ENCODE measurements at regions not wholly inside any gene's neighbourhood (a gene's known extent, or its start where the extent isn't known, plus 50 kb on each side); places are given as distances from the start of the nearest gene placed in this dataset.

- POLR2A ChIA-PET: no interaction called here
- no peak for ATAC-seq (ENCODE audit: low read depth)
These were observed 213.4 kb downstream of the PLK2 start for GRCh38 chr5:58246461-58246944.

DNA sequence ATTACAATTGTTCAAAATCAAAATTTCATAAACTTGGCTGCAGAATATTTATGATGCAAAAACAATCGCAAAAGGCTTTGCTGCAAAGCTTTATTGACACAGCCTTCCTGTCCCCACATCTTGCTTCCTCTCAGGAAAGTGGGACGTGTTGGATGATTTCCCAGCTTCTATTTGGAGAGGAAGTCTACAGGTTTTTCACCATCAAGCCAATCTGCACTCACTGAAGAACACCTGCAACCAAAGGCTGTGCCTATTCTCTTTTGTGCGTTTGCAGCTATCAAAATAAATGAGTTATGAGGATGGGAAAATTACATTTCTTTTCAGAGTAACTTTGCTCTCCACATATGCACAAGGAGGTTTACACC, 214.4 kb downstream of the PLK2 start:
- DNase-seq (no peak), ATAC-seq (ENCODE audit: low read depth) (no peak)
- no peaks in the 10 kb centered on the region for H3K36me3 Mint-ChIP-seq
- no peak overlapping the region for H3K27ac Mint-ChIP-seq
- no peaks in the 10 kb centered on the region for H3K9me3 Mint-ChIP-seq
- H3K4me1 Mint-ChIP-seq: no peaks in the 10 kb centered on the region
- POLR2A ChIA-PET: no interaction called here
- H3K27me3 Mint-ChIP-seq: no peaks in the 10 kb centered on the region
- no peak overlapping the region for H3K4me3 Mint-ChIP-seq

More at GRCh38 chr5:58246461-58246944, 213.4 kb downstream of the PLK2 start:
- Mint-ChIP-seq H3K4me1 (no peaks in the 10 kb centered on the region), H3K27ac (no peak overlapping the region), H3K27me3 (no peaks in the 10 kb centered on the region), H3K36me3 (no peaks in the 10 kb centered on the region), H3K4me3 (no peak overlapping the region), H3K9me3 (no peaks in the 10 kb centered on the region)
- no peak for DNase-seq

GRCh38 chr5:58244819-58245475, 214.9 kb downstream of the PLK2 start:
- Mint-ChIP-seq H3K27me3 (no peaks in the 10 kb centered on the region), H3K4me1 (no peaks in the 10 kb centered on the region), H3K27ac (no peak overlapping the region), H3K36me3 (no peaks in the 10 kb centered on the region), H3K9me3 (no peaks in the 10 kb centered on the region), H3K4me3 (no peak overlapping the region)
- POLR2A ChIA-PET: no interaction called here
- ATAC-seq (ENCODE audit: low read depth) (no peak), DNase-seq (no peak)

DNA sequence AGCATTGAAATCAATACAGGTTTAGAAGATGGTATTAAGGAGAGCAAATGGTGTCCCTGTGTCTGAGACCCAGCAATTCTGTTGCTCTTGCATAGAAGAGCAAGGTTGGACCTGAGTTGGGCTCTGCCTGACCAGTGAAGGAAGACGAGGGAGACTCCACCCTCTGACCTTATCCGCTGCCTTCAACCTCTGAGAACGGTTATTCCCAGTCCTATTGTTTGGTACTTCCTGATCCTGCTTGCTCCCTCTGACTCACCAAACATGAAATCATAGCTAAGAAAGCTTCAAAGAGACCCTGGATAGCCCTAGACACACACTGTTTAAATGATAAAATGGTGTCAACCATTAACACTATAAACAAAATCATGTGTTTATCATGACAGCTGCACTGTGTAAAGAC, 218.5 kb downstream of the PLK2 start:
- POLR2A ChIA-PET: no interaction called here
- no peak overlapping the region for H3K27ac Mint-ChIP-seq
- H3K9me3 Mint-ChIP-seq: no peaks in the 10 kb centered on the region
- H3K27me3 Mint-ChIP-seq: no peaks in the 10 kb centered on the region
- no peak overlapping the region for H3K4me3 Mint-ChIP-seq
- H3K4me1 Mint-ChIP-seq: no peaks in the 10 kb centered on the region
- H3K36me3 Mint-ChIP-seq: no peaks in the 10 kb centered on the region
- ATAC-seq (ENCODE audit: low read depth) (no peak), DNase-seq (no peak)

DNA sequence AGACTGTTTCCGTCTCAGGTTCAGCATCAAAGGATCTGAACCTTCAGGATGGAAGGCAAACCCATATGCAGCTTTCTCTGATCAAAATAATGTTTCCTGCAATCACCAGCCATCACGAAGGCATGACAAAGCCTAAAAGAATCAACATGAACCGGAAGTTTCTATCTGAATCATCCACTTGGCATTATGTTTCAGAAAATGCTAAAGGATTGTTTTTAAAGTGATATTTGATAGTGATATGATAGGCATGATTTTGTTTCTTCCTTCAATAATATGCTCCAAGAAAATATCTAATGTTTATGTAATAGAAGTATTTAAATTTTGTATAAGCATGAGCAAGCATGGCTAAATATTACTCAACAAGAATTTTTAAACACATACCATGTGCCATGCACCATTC, 219.6 kb downstream of the PLK2 start:
- Mint-ChIP-seq H3K4me1 (no peaks in the 10 kb centered on the region), H3K9me3 (no peaks in the 10 kb centered on the region), H3K27ac (no peak overlapping the region), H3K27me3 (no peaks in the 10 kb centered on the region), H3K36me3 (no peaks in the 10 kb centered on the region), H3K4me3 (no peak overlapping the region)
- DNase-seq (no peak), ATAC-seq (ENCODE audit: low read depth) (no peak)
- POLR2A ChIA-PET: no interaction called here

- ATAC-seq (ENCODE audit: low read depth): no peak
- no peaks in the 10 kb centered on the region for H3K27me3 Mint-ChIP-seq
- H3K9me3 Mint-ChIP-seq: no peaks in the 10 kb centered on the region
- no peak overlapping the region for H3K4me3 Mint-ChIP-seq
- POLR2A ChIA-PET: no interaction called here
- H3K4me1 Mint-ChIP-seq: no peaks in the 10 kb centered on the region
- no peak overlapping the region for H3K27ac Mint-ChIP-seq
- no peak for DNase-seq
- H3K36me3 Mint-ChIP-seq: no peaks in the 10 kb centered on the region
These were observed 220.2 kb downstream of the PLK2 start for GRCh38 chr5:58239731-58240130.

DNA sequence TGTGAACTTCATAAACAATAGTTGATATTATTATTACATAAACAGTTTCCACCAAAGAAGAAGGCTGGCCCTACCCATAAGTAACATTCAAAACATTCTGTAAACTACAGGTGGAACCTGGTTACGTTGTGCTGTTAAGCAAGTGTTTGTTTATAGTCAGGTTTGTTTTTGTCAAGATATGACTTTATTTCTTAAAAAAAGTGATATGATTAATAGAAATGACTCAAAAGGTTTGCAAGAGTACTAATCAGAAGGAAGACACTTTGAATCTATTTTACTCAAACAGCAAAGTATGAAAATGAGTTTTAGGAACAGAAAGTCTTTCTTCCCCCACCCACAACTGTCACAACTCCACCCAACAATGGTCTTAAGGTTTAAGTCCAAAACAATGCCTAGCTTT, 220.8 kb downstream of the PLK2 start:
- ATAC-seq (ENCODE audit: low read depth): no peak
- Mint-ChIP-seq H3K4me1 (no peaks in the 10 kb centered on the region), H3K27me3 (no peaks in the 10 kb centered on the region), H3K4me3 (no peak overlapping the region), H3K36me3 (no peaks in the 10 kb centered on the region), H3K9me3 (no peaks in the 10 kb centered on the region), H3K27ac (no peak overlapping the region)
- POLR2A ChIA-PET: no interaction called here
- no peak for DNase-seq

DNA sequence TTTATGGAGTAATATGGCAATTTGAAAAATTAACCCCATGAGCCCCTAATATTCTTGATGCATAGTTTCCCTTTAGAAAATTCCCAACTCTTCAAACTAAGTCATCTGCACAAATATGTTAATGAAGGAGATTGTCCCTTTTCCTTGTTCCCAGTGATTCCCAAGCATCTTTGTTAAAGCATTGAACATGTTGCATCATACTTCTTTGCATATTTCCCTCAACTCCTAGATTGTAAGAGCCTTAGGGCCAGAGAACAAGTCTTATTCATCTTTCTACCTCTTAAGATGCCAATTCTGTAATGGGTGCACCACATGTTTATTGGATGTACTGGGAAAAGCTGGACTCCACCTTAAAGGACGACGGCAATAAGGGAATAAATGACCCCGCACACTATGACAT, 223.4 kb downstream of the PLK2 start:
- DNase-seq: no peak
- no peak overlapping the region for H3K27ac Mint-ChIP-seq
- H3K9me3 Mint-ChIP-seq: no peaks in the 10 kb centered on the region
- H3K4me1 Mint-ChIP-seq: no peaks in the 10 kb centered on the region
- H3K27me3 Mint-ChIP-seq: no peaks in the 10 kb centered on the region
- ATAC-seq (ENCODE audit: low read depth): no peak
- no peak overlapping the region for H3K4me3 Mint-ChIP-seq
- POLR2A ChIA-PET: no interaction called here
- no peaks in the 10 kb centered on the region for H3K36me3 Mint-ChIP-seq

- no peaks in the 10 kb centered on the region for H3K27me3 Mint-ChIP-seq
- no peaks in the 10 kb centered on the region for H3K4me1 Mint-ChIP-seq
- POLR2A ChIA-PET: no interaction called here
- DNase-seq: no peak
- H3K27ac Mint-ChIP-seq: no peak overlapping the region
- no peak overlapping the region for H3K4me3 Mint-ChIP-seq
- no peaks in the 10 kb centered on the region for H3K36me3 Mint-ChIP-seq
- H3K9me3 Mint-ChIP-seq: no peaks in the 10 kb centered on the region
- ATAC-seq (ENCODE audit: low read depth): no peak
These were observed 224.6 kb downstream of the PLK2 start for GRCh38 chr5:58235299-58235698.

- H3K27me3 Mint-ChIP-seq: no peaks in the 10 kb centered on the region
- H3K4me1 Mint-ChIP-seq: no peaks in the 10 kb centered on the region
- DNase-seq (no peak), ATAC-seq (ENCODE audit: low read depth) (no peak)
- H3K27ac Mint-ChIP-seq: no peak overlapping the region
- H3K36me3 Mint-ChIP-seq: no peaks in the 10 kb centered on the region
- POLR2A ChIA-PET: no interaction called here
- no peaks in the 10 kb centered on the region for H3K9me3 Mint-ChIP-seq
- H3K4me3 Mint-ChIP-seq: no peak overlapping the region
These were observed 227.8 kb downstream of the PLK2 start for GRCh38 chr5:58232130-58232529.

DNA sequence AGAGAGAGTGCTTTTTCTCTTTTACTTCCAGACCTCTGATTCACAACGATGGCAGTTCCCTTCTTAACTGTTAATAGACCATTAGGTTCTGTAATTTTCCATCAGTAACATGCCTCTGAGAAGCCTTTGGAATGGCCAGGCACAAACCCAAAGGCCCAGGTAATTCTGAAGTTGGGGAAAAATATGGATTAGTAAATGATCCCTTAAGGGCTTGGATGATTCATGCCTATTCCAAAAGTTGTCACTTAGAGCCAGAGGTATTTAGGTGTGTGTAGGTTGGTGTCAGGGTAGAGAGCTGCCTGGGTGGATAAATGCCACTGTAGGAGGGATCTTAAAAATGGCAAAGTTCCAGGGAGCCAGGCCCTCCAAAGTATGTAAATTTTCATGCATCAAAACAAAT, 228.8 kb downstream of the PLK2 start:
- POLR2A ChIA-PET: no interaction called here
- ATAC-seq (ENCODE audit: low read depth) (no peak), DNase-seq (no peak)
- H3K4me3 Mint-ChIP-seq: no peak overlapping the region
- no peaks in the 10 kb centered on the region for H3K9me3 Mint-ChIP-seq
- H3K4me1 Mint-ChIP-seq: no peaks in the 10 kb centered on the region
- H3K36me3 Mint-ChIP-seq: no peaks in the 10 kb centered on the region
- no peaks in the 10 kb centered on the region for H3K27me3 Mint-ChIP-seq
- H3K27ac Mint-ChIP-seq: no peak overlapping the region

DNA sequence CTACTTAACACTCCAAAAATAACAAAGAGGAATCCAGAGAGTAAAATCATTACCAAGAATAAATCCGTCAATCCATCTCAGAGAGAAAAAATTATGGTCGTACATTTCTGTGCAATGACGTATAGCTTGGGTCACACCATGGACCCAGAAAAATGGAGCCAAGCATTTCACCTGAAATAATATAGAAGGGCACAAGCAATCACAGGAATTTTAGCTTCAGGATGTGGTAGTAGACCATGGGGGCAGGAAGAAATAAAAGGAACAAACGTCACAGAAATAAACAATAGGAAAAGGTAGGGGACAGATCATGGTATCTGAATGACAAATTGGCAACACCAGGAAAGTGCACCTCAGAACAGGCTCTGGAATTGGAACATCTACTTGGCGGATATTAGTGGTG, 231.0 kb downstream of the PLK2 start:
- Mint-ChIP-seq H3K36me3 (no peaks in the 10 kb centered on the region), H3K4me3 (no peak overlapping the region), H3K27me3 (no peaks in the 10 kb centered on the region), H3K27ac (no peak overlapping the region), H3K4me1 (no peaks in the 10 kb centered on the region), H3K9me3 (no peaks in the 10 kb centered on the region)
- no peak for DNase-seq
- ATAC-seq (ENCODE audit: low read depth): no peak
- POLR2A ChIA-PET: no interaction called here

DNA sequence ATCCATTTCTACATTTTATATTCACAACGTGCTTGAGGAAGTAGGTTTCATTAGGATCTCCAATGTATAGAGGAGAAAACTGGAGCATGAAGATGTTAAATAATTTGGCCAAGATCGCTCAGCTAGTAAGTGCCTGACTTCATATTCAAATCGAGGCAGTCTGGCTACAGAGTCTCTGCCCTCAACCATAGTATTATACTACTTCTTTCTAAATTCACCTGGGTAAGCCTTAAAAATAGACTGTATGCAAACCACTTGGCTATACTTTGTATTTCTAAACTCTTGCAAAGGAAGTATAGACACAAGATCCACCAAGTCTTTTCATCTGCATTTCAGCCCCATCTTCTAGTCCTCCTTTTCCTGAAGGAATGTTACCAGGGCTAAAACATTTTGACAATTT, 232.0 kb downstream of the PLK2 start:
- H3K27ac Mint-ChIP-seq: no peak overlapping the region
- POLR2A ChIA-PET: no interaction called here

DNA sequence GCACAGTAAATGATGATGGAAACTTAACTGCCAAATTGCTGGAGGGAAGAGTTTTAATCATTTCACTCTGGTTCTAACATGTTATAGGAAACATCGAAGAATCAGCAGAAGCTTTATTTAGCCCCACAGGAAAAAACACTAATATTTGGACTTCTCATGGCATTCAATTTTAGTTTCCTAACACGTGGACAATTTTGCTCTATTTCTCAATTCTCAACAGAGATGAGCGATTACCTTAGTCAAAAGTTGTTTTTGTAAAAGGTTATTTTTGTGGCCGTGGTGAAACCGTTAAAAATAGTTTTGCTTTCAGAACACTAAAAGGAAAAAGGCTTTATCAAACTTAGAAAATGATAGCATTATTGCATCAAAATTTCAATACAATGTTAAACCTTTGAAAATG, 235.2 kb downstream of the PLK2 start:
- POLR2A ChIA-PET: no interaction called here
- Mint-ChIP-seq H3K27me3 (no peaks in the 10 kb centered on the region), H3K4me1 (no peaks in the 10 kb centered on the region), H3K9me3 (no peaks in the 10 kb centered on the region), H3K36me3 (no peaks in the 10 kb centered on the region), H3K27ac (no peak overlapping the region), H3K4me3 (no peak overlapping the region)
- DNase-seq (no peak), ATAC-seq (ENCODE audit: low read depth) (no peak)

More for the DNA sequence above, 232.0 kb downstream of the PLK2 start:
- no peaks in the 10 kb centered on the region for H3K9me3 Mint-ChIP-seq
- no peak for DNase-seq
- no peaks in the 10 kb centered on the region for H3K4me1 Mint-ChIP-seq
- no peak overlapping the region for H3K4me3 Mint-ChIP-seq
- ATAC-seq (ENCODE audit: low read depth): no peak
- no peaks in the 10 kb centered on the region for H3K36me3 Mint-ChIP-seq
- no peaks in the 10 kb centered on the region for H3K27me3 Mint-ChIP-seq

DNA sequence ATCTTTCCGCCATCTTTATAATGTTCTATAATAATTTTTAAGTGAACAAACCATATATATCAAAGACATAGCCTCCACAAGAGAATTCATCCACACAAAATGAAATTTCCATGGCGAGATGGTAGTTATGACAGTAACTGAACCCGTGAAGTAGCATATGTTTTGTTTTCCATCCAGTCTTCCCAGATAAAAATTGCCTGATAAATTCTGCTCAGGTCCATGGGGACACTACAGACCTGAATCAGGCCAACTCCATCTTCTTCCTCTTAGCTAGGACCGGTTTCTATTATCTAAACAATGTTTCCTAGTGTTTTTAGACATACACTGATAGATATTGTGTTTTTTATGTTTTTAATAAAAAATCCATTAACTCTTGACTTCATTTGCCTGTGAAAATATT, 235.7 kb downstream of the PLK2 start:
- Mint-ChIP-seq H3K4me3 (no peak overlapping the region), H3K27me3 (no peaks in the 10 kb centered on the region), H3K9me3 (no peaks in the 10 kb centered on the region), H3K4me1 (no peaks in the 10 kb centered on the region), H3K27ac (no peak overlapping the region), H3K36me3 (no peaks in the 10 kb centered on the region)
- POLR2A ChIA-PET: no interaction called here
- no peak for DNase-seq
- no peak for ATAC-seq (ENCODE audit: low read depth)

Measured in activated naive CD8-positive, alpha-beta T cell treated with anti-CD3 and anti-CD28 coated beads, Interleukin-2, amount 10 ng/mL, durations not matched to agents 7 days and 5 days (primary cell).